Esophagus squamous epithelium (tissue), 4 donors: ENCODE measurements at regions not wholly inside any gene's neighbourhood (a gene's known extent, or its start where the extent isn't known, plus 50 kb on each side); places are given as distances from the start of the nearest gene placed in this dataset.

Source experiments
- POLR2A ChIP-seq, 4 donors: fragments of 450-650 bp; IDR thresholded peaks; one replicate each; pipeline ENCODE4 v1.6.1; 2017; ENCODE audit warnings: antibody characterized with exemption in 4 of 4, mild to moderate bottlenecking in 4 of 4, moderate library complexity in 3 of 4
- TF ChIP-seq, protein P1 (sequence below), 6 experiments: fragments of 450-650 bp in 4 of 6; fragments of 200-600 bp in 2 of 6; sonication (generic) in 2 of 6; IDR thresholded peaks; one replicate each; pipeline ENCODE4 v1.5.1; 2016 to 2019; ENCODE audit warnings: antibody characterized with exemption in 6 of 6, mild to moderate bottlenecking in 4 of 6, moderate library complexity in 4 of 6

- TF ChIP-seq, protein P1, sequence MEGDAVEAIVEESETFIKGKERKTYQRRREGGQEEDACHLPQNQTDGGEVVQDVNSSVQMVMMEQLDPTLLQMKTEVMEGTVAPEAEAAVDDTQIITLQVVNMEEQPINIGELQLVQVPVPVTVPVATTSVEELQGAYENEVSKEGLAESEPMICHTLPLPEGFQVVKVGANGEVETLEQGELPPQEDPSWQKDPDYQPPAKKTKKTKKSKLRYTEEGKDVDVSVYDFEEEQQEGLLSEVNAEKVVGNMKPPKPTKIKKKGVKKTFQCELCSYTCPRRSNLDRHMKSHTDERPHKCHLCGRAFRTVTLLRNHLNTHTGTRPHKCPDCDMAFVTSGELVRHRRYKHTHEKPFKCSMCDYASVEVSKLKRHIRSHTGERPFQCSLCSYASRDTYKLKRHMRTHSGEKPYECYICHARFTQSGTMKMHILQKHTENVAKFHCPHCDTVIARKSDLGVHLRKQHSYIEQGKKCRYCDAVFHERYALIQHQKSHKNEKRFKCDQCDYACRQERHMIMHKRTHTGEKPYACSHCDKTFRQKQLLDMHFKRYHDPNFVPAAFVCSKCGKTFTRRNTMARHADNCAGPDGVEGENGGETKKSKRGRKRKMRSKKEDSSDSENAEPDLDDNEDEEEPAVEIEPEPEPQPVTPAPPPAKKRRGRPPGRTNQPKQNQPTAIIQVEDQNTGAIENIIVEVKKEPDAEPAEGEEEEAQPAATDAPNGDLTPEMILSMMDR (IDR thresholded peaks at IDR 0.05) = no peak
- TF ChIP-seq POLR2A (IDR thresholded peaks at IDR 0.05) = no peak
Observed at GRCh38 chr20:24309596-24309995, 159.8 kb upstream of the SYNDIG1 start.
